Left renal pelvis (tissue), 4 donors: ENCODE measurements at regions not wholly inside any gene's neighbourhood (a gene's known extent, or its start where the extent isn't known, plus 50 kb on each side); places are given as distances from the start of the nearest gene placed in this dataset.

Experiments used
- DNase-seq, 4 donors: peaks; one replicate each; pipeline ENCODE4 v3.0.0-alpha.2; 2013; ENCODE audit warnings: low read depth in 4 of 4, low spot score in 3 of 4

GRCh38 chr2:5410991-5411700 lies 281.0 kb upstream of the SOX11 start:
- DNase-seq = no peak

DNA sequence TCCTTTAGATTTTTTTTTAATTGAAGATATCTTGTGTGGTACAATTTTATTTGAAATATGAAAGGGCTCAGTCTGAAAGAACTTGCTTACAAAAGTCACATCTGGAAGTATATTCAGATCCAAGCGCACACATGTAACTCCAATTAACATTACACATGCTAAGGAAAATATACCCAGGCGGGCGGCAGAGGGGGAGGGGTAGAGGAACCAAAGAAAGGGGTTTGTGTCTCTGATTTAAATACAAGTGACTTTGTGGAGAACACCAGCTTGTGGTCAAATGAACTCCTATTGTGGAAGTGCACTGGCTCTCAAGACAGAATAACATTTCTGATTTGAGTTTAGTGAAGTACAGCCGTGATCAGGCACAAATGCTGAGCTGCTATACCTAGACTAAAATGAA lies 280.2 kb upstream of the SOX11 start:
- DNase-seq = no peak

DNA sequence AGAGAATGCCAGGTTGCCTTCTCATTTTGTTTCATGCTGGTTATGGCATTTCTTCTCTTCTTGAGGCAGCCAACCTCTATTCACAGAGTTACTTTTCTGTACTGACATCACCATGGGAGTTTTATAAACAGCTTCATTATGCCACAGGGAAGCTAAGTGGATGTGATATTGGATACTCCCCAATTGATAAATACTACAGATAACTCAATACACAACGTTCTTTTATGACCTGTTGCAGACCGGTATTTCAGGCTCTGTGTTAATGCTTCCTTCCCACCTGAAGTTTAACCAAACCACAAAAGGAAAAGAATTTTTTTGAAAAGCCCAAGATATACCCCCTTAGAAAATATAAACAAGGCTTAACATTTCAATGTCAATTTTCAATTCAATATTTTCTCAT lies 258.3 kb upstream of the SOX11 start:
- no peak for DNase-seq

DNA sequence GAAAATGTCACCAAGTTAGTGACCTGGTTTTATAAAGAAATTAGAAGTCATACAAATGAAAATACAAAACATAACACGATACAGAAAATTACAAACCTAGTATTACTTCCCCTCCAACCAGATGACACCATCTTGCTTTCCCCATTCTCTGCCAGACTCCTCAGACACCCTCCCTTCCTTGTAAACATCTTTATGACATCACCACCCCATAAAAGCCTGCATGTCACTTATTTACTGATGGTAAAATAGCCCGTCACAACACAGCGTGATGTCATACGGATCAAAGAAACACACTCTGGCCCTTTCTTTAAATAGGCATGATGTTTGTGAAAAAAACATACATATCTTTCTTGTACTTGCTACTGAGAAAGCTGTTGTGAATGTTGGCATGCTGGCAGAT lies 254.8 kb upstream of the SOX11 start:
- no peak for DNase-seq

- DNase-seq = no peak
These were observed 252.0 kb upstream of the SOX11 start for GRCh38 chr2:5440174-5440573.

GRCh38 chr2:5442736-5443135 lies 249.4 kb upstream of the SOX11 start:
- no peak for DNase-seq

DNA sequence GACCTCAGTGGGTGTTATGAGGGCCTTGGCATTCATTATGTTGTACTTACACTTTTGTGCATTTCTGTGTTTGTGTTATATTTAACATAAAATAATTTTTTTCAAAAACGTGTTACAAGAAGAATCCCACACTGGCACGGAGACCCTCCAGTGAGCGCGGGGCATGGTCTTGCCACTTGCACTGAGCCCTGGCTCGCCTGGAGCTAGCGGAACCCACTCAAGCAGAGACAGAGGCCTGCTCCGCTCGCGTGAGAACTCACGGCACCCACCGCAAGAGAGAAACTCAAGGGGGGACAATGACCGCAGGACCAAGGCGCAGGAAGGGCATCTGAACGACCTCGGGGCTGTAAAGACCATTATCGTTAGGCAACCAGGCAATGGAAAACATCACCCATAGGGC lies 248.0 kb upstream of the SOX11 start:
- no peak for DNase-seq

- no peak for DNase-seq
These were observed 247.3 kb upstream of the SOX11 start for GRCh38 chr2:5444854-5445253.

DNA sequence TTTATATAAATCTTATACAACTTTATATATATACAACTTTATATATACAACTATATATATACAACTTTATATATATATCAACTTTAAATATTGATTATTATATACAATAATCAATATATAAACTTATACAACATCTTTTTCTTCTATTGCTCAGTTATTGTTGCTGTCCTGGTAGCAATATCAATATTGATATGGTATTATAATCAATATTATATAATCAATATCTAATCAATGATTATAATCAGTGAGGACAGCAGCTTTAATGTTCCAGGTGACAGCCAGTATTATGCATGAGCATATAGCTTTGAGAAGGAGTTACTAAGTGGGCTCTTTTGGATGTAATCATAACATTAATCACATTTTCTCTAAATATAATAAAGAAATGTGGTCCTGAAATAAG lies 242.3 kb upstream of the SOX11 start:
- DNase-seq = no peak

DNA sequence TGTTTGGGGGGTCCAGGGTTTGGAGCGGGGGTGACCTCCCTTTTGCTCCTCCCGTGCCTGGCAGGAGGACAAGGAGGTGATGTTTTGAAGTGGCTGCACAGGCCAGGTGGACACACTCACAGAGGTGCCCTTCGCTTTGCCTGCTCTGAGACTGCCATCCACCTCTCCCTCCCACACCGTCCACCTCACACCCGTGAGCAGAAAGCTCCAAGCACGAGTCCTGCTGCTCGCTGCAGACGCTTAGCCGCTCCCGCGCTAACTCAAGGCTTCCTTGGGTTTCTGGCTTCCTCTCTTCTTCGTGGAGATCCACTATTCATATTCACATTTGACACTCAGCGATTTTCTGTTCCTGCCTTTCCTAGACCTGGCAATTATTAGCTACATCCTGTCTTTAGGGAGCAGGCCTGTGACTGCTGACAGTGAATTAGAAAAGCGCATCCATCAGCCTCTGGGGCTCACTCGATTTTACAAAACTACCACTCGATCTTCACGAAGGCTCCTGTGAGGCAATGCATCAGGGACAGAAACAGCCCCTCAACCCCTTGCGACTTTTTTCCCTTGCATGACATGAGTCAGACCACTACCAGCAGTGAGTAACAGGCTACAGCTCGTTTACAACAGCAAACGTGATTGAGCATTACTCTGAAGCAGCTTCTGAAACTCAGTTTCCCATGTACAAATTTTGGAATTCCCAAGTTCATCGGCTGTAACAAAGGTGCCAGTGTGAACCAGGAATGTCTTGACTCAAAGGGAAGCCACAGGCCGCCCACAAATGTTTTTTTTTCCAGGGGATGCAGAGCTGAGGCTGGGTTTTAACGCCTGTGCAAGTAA lies 238.7 kb upstream of the SOX11 start:
- DNase-seq = no peak

DNA sequence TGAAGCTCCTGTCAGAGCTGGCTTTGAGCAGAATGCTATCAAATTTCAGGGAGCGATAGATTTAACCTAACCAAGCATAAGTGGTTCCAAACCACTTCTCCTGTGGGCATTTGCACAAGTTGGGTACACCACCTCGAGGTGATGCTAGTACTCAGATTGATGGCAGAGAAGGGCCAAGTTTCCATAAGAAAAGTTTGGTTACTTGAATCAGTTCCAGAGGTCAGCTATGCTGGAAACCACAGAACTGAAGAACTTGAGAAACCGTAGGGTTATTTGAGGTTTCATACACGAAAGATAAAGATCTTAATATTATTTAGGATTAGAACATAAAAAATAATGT lies 238.2 kb upstream of the SOX11 start:
- no peak for DNase-seq

DNA sequence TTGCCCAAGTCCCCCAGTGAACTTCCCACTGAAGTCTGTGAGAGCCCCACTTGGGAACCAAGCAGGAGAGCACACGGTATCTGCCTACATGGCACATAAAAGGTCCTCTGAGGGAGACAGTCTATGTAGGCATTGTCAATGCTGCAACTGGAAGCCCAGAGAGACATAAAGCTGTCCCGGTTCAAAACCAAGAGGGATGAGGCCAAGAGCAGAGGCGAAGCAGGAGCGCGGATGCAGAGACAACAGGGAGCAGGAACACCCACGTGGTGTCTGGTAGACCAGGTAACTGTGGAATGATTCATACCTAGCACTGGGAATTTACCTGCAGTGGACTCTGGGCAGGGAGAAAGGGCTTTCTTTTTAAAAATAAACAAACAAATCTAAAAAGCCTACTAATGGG lies 233.1 kb upstream of the SOX11 start:
- no peak for DNase-seq

DNA sequence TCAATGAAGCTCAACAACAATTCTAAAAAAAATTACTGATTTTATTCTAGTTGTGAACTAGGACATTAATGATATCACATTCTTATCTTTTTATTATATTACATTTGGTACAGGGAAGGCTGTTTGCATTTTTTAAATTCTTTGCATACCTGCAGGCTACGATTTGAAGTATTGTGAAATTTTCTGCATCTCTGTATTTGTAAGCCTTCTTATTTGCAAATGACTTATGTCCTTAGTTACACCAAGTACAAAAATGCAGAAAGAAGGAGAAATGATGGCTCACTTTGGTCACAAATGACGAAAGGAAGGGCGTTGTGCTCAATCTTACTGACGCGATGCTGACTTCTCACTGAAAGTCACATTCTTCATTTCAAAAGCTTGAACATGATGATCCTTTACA lies 227.5 kb upstream of the SOX11 start:
- DNase-seq = no peak

GRCh38 chr2:5465859-5466258 lies 226.3 kb upstream of the SOX11 start:
- no peak for DNase-seq

GRCh38 chr2:5467178-5467905 lies 224.8 kb upstream of the SOX11 start:
- no peak for DNase-seq

DNA sequence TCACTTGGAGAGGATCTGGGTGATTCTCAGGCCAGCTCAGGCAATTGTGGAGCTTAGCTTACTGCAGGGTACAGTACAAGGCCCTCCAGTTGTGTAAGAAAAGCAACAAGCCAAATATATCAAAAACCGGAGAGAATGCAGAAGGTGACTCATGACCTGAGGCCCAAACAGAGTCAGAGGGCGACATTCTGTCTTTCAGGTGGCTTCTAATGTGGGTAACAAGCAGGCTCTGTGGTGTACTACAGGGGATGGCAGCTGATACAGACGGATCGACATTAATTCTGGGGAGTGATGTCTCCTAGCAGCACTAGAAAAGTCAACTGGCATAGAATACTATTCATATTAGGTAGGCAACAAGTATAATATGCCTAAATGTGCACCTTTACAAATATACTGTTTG lies 219.5 kb upstream of the SOX11 start:
- no peak for DNase-seq

GRCh38 chr2:5473635-5474034 lies 218.5 kb upstream of the SOX11 start:
- DNase-seq = no peak

DNA sequence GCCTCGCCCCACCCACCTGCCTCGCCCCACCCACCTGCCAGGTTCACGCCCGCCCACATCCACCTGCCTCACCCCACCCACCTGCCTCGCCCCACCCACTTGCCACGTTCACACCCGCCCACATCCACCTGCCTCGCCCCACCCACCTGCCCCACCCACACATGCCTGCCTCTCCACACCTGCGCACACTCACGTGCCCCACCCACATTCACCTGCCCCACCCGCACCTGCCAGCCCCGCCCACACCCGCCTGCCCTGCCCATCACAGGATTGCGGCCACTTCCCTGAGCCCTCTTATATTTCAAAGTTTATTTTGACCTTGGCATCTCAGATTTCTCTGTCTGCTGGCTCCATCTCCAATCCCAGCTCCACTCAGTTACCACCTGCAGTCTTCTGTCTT lies 217.5 kb upstream of the SOX11 start:
- no peak for DNase-seq

GRCh38 chr2:5479265-5479928 lies 212.8 kb upstream of the SOX11 start:
- no peak for DNase-seq

- peak; percentile 53 to 68 (median 64) for DNase-seq
These were observed 209.3 kb upstream of the SOX11 start for GRCh38 chr2:5482929-5483331.

DNA sequence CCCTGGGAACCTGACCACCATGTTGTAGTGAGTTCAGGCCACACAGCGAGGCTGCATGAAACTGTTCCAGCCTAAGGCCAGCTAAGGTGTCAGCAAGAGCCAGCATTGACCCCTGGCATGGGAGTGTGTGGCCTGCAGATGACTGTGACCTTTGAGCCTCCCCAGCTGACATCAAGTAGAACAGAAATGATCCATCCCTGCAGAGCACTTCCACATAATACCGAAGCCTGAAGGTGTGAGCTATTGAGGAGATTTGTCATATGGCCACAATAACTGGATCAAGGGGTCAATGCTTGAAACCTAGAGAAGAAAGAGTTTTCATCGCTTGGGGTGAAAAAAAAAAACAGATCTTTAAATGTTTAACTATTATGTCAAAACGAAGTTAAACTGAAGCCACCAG lies 207.3 kb upstream of the SOX11 start:
- no peak for DNase-seq
